Upper lobe of right lung (tissue), 1 donor: ENCODE measurements at regions not wholly inside any gene's neighbourhood (a gene's known extent, or its start where the extent isn't known, plus 50 kb on each side); places are given as distances from the start of the nearest gene placed in this dataset.

Experiments used
- ATAC-seq: fragments of 200-7000 bp; cut with Tn5 transposase; one replicate; pipeline ENCODE4 v1.9.1; 2020; ENCODE audit warnings: mild to moderate bottlenecking, moderate library complexity
- DNase-seq: peaks from one replicate; pipeline ENCODE4 v3.0.0-alpha.2; 2020
- H3K27ac ChIP-seq: fragments of 200-600 bp; one replicate; pipeline ENCODE4 v1.8.0; 2022
- H3K27me3 ChIP-seq: fragments of 200-600 bp; one replicate; pipeline ENCODE4 v1.8.0; 2022; ENCODE audit warnings: mild to moderate bottlenecking
- H3K36me3 ChIP-seq: fragments of 200-600 bp; one replicate; pipeline ENCODE4 v1.8.0; 2022
- H3K4me1 ChIP-seq: fragments of 200-600 bp; one replicate; pipeline ENCODE4 v1.8.0; 2022
- H3K4me3 ChIP-seq: fragments of 200-600 bp; one replicate; pipeline ENCODE4 v1.8.0; 2022; ENCODE audit warnings: mild to moderate bottlenecking
- H3K9me3 ChIP-seq: fragments of 200-600 bp; one replicate; pipeline ENCODE4 v1.8.0; 2022
- CTCF ChIP-seq: fragments of 200-600 bp; IDR thresholded peaks from one replicate; pipeline ENCODE4 v1.8.0; 2022; ENCODE audit warnings: antibody characterized with exemption
- intact Hi-C: fragments of 100-400 bp; cut with DNase I; formaldehyde crosslinking; loops from one replicate; pipeline ENCODE4 v1.11.0; 2022
- donor health status: DM: no; HTN: yes; CAD: no; lungs with severe emphysema.

DNA sequence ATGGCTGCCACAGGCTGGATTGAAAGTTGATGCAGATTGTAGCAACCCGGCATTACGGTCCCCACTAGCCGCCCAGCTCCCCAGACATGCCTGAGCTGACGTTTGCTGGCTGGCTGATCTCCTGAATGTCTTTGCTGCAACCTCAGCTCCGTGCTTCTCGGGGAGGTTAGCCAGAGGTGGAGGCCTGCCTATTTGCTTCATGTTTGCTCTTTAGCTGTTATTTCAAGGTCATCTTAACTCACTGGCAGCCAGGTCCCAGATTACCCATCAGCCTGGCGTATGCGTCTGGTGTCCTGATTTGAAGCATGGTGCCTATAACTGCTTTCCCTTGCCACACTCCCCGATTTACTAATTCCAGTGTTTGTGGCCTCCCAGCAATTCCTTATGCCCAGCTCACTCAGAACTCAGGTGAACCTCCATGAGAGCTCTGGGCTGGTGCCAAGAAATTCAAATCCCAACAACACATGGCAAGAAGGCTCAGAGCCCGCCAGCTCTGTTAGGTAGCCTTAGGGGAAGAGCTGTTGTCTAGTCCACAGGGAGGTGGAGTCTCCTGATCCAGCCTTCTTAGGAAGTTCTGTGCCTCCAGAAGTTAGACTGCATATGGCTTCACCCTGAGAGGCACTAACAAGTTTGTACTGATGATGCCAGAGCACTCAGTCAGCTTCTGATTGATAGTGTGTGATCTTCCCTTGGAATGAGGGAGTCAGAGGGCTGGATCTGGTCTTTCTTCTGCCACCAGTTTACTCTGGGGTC lies 69.7 kb upstream of the EXOC4 start:
- Histone ChIP-seq H3K4me1 (no peaks in the 10 kb centered on the region), H3K9me3 (no peaks in the 10 kb centered on the region), H3K4me3 (no peak overlapping the region), H3K36me3 (no peaks in the 10 kb centered on the region), H3K27me3 (no peaks in the 10 kb centered on the region), H3K27ac (no peak overlapping the region)
- intact Hi-C loops = no loop called here
- DNase-seq = no peak
- ATAC-seq = no peak
- no peak for TF ChIP-seq CTCF

DNA sequence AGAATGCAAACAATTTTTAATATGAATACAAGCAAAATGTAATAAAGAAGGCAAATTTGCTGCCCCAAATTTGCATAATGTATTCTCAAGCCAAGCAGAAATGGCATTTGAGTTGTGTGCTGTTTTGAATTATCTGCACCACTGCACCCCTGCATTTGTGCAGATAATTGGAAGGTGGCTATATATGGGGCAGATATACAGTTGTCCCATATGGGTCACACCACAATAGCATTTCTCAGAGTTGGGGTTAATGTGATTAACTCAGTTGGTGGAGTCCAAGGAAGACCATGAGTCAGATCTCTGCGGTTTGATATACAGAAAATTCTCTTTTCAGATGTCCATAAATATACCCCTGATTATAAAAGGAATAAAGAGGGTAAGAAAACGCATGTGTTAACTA lies 68.9 kb upstream of the EXOC4 start:
- no peak for ATAC-seq

GRCh38 chr7:133185512-133185911 lies 67.4 kb upstream of the EXOC4 start:
- no peaks in the 10 kb centered on the region for H3K9me3 ChIP-seq
- DNase-seq = no peak
- intact Hi-C loops = no loop called here
- H3K4me1 ChIP-seq = no peaks in the 10 kb centered on the region
- TF ChIP-seq CTCF = no peak
- no peaks in the 10 kb centered on the region for H3K27me3 ChIP-seq
- H3K4me3 ChIP-seq = no peak overlapping the region
- ATAC-seq = no peak
- H3K36me3 ChIP-seq = no peaks in the 10 kb centered on the region
- no peak overlapping the region for H3K27ac ChIP-seq

More for the DNA sequence above, 68.9 kb upstream of the EXOC4 start:
- Histone ChIP-seq H3K27ac (no peak overlapping the region), H3K27me3 (no peaks in the 10 kb centered on the region), H3K4me3 (no peak overlapping the region), H3K4me1 (no peaks in the 10 kb centered on the region), H3K9me3 (no peaks in the 10 kb centered on the region), H3K36me3 (no peaks in the 10 kb centered on the region)
- DNase-seq = no peak
- intact Hi-C loops = no loop called here
- no peak for TF ChIP-seq CTCF

GRCh38 chr7:133186060-133186459 lies 66.8 kb upstream of the EXOC4 start:
- H3K4me1 ChIP-seq = no peaks in the 10 kb centered on the region
- intact Hi-C loops = no loop called here
- ATAC-seq (no peak), DNase-seq (no peak)
- no peaks in the 10 kb centered on the region for H3K36me3 ChIP-seq
- H3K27ac ChIP-seq = no peak overlapping the region
- no peak for TF ChIP-seq CTCF
- no peak overlapping the region for H3K4me3 ChIP-seq
- H3K27me3 ChIP-seq = no peaks in the 10 kb centered on the region
- H3K9me3 ChIP-seq = no peaks in the 10 kb centered on the region

DNA sequence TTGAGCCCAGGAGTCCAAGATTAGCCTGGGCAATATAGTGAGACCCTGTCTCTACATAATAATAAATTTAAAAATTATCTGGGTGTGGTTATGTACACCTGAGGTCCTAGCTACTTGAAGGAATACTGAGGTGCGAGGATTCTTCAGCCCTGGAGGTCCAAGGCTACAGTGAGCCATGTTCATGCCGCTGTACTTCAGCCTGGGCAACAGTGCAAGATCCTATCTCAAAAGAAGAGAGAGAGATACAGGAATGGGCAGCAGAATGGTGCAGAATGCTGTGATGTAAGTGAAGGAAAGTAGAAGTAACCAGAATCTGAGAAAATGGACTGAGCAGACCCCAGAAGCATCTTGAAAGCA lies 62.7 kb upstream of the EXOC4 start:
- DNase-seq (no peak), ATAC-seq (no peak)
- no peak overlapping the region for H3K4me3 ChIP-seq
- intact Hi-C loops = no loop called here
- H3K27me3 ChIP-seq = no peaks in the 10 kb centered on the region
- H3K27ac ChIP-seq = no peak overlapping the region
- TF ChIP-seq CTCF = no peak
- H3K36me3 ChIP-seq = no peaks in the 10 kb centered on the region
- H3K4me1 ChIP-seq = no peaks in the 10 kb centered on the region
- H3K9me3 ChIP-seq = no peaks in the 10 kb centered on the region

DNA sequence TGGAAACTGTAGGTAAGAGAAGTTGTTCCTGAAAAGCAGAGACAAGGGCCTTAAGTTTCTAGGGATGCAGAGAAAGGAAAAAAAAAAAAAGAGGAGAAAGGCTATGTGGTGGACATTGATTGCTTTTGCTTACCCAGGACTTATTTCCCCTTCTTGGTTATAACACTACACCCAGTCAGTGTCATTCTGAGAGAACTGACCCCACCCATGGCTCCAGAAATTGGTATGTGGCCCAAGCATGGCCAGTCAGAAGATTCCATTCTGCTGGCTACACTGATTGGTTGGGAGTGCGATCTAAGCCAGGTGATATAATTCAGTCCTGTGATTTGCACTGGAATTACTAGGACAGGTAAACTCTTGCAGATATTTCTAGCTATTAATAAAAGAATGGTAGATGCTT lies 62.2 kb upstream of the EXOC4 start:
- Histone ChIP-seq H3K36me3 (no peaks in the 10 kb centered on the region), H3K27me3 (no peaks in the 10 kb centered on the region), H3K9me3 (no peaks in the 10 kb centered on the region), H3K27ac (no peak overlapping the region), H3K4me3 (no peak overlapping the region), H3K4me1 (no peaks in the 10 kb centered on the region)
- DNase-seq = no peak
- no peak for TF ChIP-seq CTCF
- ATAC-seq = no peak
- intact Hi-C loops = no loop called here
